Colonic mucosa (tissue), 4 donors: ENCODE measurements at regions not wholly inside any gene's neighbourhood (a gene's known extent, or its start where the extent isn't known, plus 50 kb on each side); places are given as distances from the start of the nearest gene placed in this dataset.
"Not testable (repeated sequence)": the region's sequence is repeated elsewhere in the genome, so short reads cannot be mapped to it uniquely, and the experiment has no call there.

Experiments used
- DNase-seq: peaks from one replicate; pipeline ENCODE4 v3.0.0-alpha.2; 2020
- H3K27ac ChIP-seq: fragments of 200-600 bp; one replicate; pipeline ENCODE4 v1.8.0; 2021
- H3K27me3 ChIP-seq: fragments of 200-600 bp; one replicate; pipeline ENCODE4 v1.8.0; 2021
- H3K36me3 ChIP-seq: fragments of 200-600 bp; one replicate; pipeline ENCODE4 v1.8.0; 2021
- H3K4me1 ChIP-seq: fragments of 200-600 bp; one replicate; pipeline ENCODE4 v1.8.0; 2021; ENCODE audit warnings: mild to moderate bottlenecking
- H3K4me3 ChIP-seq: fragments of 200-600 bp; one replicate; pipeline ENCODE4 v1.8.0; 2021
- H3K9ac ChIP-seq, 2 donors: one replicate each; pipeline ENCODE4 v1.7.0; 2013; ENCODE audit warnings: control low read depth in 2 of 2, low read depth in 2 of 2, low read length in 2 of 2
- H3K9me3 ChIP-seq: fragments of 200-600 bp; one replicate; pipeline ENCODE4 v1.8.0; 2021
- intact Hi-C: fragments of 100-400 bp; cut with DNase I; formaldehyde crosslinking; loops from one replicate; pipeline ENCODE4 v1.14.1; 2022
- TF ChIP-seq, protein P1 (sequence below): fragments of 200-600 bp; IDR thresholded peaks from one replicate; pipeline ENCODE4 v1.8.0; 2022; ENCODE audit warnings: antibody characterized with exemption, mild to moderate bottlenecking
- donor health status: healthy.
- donor health status: DM: no; HTN: no; CAD: no.
- donor health status: DM: no; HTN: no; CAD: no.

DNA sequence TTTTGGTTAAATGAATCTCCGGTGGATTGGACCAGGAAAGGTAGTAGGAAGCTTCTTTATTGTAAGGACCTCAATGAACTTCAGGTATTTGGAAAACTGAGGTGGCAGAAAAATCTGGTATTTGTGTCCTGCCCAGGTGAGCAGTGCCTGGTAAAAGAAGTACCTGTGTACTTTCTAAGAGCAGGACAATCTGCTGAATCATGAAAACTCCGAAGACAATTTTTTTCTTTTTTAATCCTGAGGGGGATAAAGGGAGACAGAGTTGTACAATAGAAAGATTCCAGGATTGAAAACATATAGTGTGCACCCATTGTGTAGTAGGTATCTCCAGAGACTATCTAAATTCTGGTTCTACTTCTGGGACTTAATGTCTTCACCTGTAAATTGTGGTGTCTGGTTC is 191.8 kb upstream of the SPOPL start:
- Histone ChIP-seq H3K36me3 (no peaks in the 10 kb centered on the region), H3K9me3 (no peaks in the 10 kb centered on the region), H3K27ac (no peak overlapping the region), H3K27me3 (no peaks in the 10 kb centered on the region), H3K4me1 (no peaks in the 10 kb centered on the region), H3K9ac (no peak overlapping the region), H3K4me3 (no peak overlapping the region)
- TF ChIP-seq, protein P1, sequence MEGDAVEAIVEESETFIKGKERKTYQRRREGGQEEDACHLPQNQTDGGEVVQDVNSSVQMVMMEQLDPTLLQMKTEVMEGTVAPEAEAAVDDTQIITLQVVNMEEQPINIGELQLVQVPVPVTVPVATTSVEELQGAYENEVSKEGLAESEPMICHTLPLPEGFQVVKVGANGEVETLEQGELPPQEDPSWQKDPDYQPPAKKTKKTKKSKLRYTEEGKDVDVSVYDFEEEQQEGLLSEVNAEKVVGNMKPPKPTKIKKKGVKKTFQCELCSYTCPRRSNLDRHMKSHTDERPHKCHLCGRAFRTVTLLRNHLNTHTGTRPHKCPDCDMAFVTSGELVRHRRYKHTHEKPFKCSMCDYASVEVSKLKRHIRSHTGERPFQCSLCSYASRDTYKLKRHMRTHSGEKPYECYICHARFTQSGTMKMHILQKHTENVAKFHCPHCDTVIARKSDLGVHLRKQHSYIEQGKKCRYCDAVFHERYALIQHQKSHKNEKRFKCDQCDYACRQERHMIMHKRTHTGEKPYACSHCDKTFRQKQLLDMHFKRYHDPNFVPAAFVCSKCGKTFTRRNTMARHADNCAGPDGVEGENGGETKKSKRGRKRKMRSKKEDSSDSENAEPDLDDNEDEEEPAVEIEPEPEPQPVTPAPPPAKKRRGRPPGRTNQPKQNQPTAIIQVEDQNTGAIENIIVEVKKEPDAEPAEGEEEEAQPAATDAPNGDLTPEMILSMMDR = no peak
- no peak for DNase-seq
- intact Hi-C loops = no loop called here

DNA sequence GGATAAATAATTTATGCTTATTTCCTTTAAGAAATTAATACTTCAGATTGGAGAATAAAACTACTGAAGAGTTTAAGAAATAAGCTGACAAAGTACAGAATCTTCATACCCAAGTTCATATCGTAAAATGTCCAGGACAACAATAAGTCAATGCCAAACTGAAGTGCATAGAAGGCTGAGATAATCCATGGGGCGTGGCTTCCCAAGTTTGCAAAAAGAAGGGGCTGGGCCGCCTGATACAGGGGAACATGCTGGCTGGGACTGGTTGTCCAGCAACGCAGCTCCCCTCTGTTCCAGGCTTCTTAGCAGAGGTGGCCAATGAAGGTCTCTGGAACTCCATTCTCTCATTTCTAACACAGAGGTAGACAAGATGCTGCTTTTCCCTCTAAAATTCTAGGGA is 189.5 kb upstream of the SPOPL start:
- H3K36me3 ChIP-seq = no peaks in the 10 kb centered on the region
- H3K27me3 ChIP-seq = no peaks in the 10 kb centered on the region
- no peak overlapping the region for H3K27ac ChIP-seq
- no peaks in the 10 kb centered on the region for H3K4me1 ChIP-seq
- H3K9ac ChIP-seq = no peak overlapping the region
- intact Hi-C loops = no loop called here
- H3K9me3 ChIP-seq = no peaks in the 10 kb centered on the region
- TF ChIP-seq, protein P1 = no peak
- H3K4me3 ChIP-seq = no peak overlapping the region
- DNase-seq = no peak

DNA sequence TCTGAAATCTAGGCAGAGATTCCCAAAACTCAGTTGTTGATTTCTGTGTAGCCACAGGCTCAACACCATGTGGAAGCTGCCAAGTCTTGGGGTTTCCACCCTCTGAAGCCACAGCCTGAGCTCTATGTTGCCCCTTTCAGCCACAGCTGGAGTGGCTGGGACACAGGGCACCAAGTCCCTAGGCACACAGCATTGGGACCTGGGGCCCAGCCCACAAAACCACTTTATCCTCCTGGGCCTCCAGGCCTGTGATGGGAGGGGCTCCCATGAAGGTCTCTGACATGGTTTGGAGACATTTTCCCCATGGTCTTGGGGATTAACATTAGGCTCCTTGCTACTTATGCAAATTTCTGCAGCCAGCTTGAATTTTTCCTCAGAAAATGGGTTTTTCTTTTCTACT is 186.0 kb upstream of the SPOPL start:
- H3K36me3 ChIP-seq, H3K27ac ChIP-seq, H3K4me1 ChIP-seq, intact Hi-C loops, DNase-seq, H3K4me3 ChIP-seq, H3K9me3 ChIP-seq, H3K27me3 ChIP-seq, H3K9ac ChIP-seq: not testable (repeated sequence)

GRCh38 chr2:138319616-138320015 is 182.0 kb upstream of the SPOPL start:
- DNase-seq = no peak
- Histone ChIP-seq H3K4me3 (no peak overlapping the region), H3K36me3 (no peaks in the 10 kb centered on the region), H3K9ac (no peak overlapping the region), H3K4me1 (no peaks in the 10 kb centered on the region), H3K9me3 (no peaks in the 10 kb centered on the region), H3K27me3 (no peaks in the 10 kb centered on the region), H3K27ac (no peak overlapping the region)
- TF ChIP-seq, protein P1 = no peak
- intact Hi-C loops = no loop called here

- Histone ChIP-seq H3K9ac (no peak overlapping the region), H3K4me1 (no peaks in the 10 kb centered on the region), H3K4me3 (no peak overlapping the region), H3K27me3 (no peaks in the 10 kb centered on the region), H3K27ac (no peak overlapping the region), H3K36me3 (no peaks in the 10 kb centered on the region), H3K9me3 (no peaks in the 10 kb centered on the region)
- intact Hi-C loops = no loop called here
- no peak for DNase-seq
- TF ChIP-seq, protein P1 = no peak
These were observed 180.1 kb upstream of the SPOPL start for GRCh38 chr2:138321458-138321857.

GRCh38 chr2:138323382-138324067 is 178.0 kb upstream of the SPOPL start:
- intact Hi-C loops = no loop called here
- no peaks in the 10 kb centered on the region for H3K27me3 ChIP-seq
- H3K9me3 ChIP-seq = no peaks in the 10 kb centered on the region
- H3K4me1 ChIP-seq = no peaks in the 10 kb centered on the region
- TF ChIP-seq, protein P1 = no peak
- H3K36me3 ChIP-seq = no peaks in the 10 kb centered on the region
- no peak overlapping the region for H3K27ac ChIP-seq
- no peak overlapping the region for H3K9ac ChIP-seq
- H3K4me3 ChIP-seq = no peak overlapping the region
- DNase-seq = no peak
